Activated CD4-positive, alpha-beta memory T cell treated with anti-CD3 and anti-CD28 coated beads for 36 hours (primary cell): ENCODE measurements at regions not wholly inside any gene's neighbourhood (a gene's known extent, or its start where the extent isn't known, plus 50 kb on each side); places are given as distances from the start of the nearest gene placed in this dataset.

Source experiments
- CTCF ChIA-PET: fragments of 350-600 bp; sonication (Branson Sonifier 250); formaldehyde crosslinking; loops from one replicate; lab custom pipeline; 2021; ENCODE audit warnings: antibody characterized with exemption, inconsistent platforms; lab: Charles Lee
- POLR2A ChIA-PET: fragments of 350-600 bp; sonication (Branson Sonifier 250); formaldehyde crosslinking; loops from one replicate; lab custom pipeline; 2021; ENCODE audit warnings: antibody characterized with exemption; lab: Charles Lee
- DNase-seq: peaks from one replicate; pipeline ENCODE4 v3.0.0-alpha.2; 2020
- H3K27ac Mint-ChIP-seq: one replicate; pipeline ENCODE4 v1.8.0; 2021; ENCODE audit warnings: mixed read lengths
- H3K27me3 Mint-ChIP-seq: one replicate; pipeline ENCODE4 v1.8.0; 2021; ENCODE audit warnings: mixed read lengths
- H3K36me3 Mint-ChIP-seq: one replicate; pipeline ENCODE4 v1.8.0; 2021; ENCODE audit warnings: mixed read lengths
- H3K4me1 Mint-ChIP-seq: one replicate; pipeline ENCODE4 v1.8.0; 2021; ENCODE audit warnings: low read depth, mixed read lengths
- H3K4me3 Mint-ChIP-seq: one replicate; pipeline ENCODE4 v1.8.0; 2021; ENCODE audit warnings: mild to moderate bottlenecking, mixed read lengths
- H3K9me3 Mint-ChIP-seq: one replicate; pipeline ENCODE4 v1.8.0; 2021; ENCODE audit warnings: mixed read lengths
- intact Hi-C: fragments of 100-400 bp; cut with micrococcal nuclease; formaldehyde crosslinking; loops from one replicate; pipeline ENCODE4 v1.15.1; 2023

GRCh38 chr4:3851881-3852280 is 85.7 kb downstream of the ADRA2C start:
- H3K27ac Mint-ChIP-seq: no peak overlapping the region
- H3K27me3 Mint-ChIP-seq: peaks cover 3% of the 10 kb centered on the region
- H3K36me3 Mint-ChIP-seq: no peaks in the 10 kb centered on the region
- intact Hi-C loops: no loop called here
- DNase-seq: no peak
- peaks cover 12% of the 10 kb centered on the region for H3K9me3 Mint-ChIP-seq
- H3K4me3 Mint-ChIP-seq: no peak overlapping the region
- H3K4me1 Mint-ChIP-seq: no peaks in the 10 kb centered on the region
- ChIA-PET POLR2A (no interaction called here), CTCF (no interaction called here)

- peaks cover 3% of the 10 kb centered on the region for H3K27me3 Mint-ChIP-seq
- intact Hi-C loops: no loop called here
- H3K9me3 Mint-ChIP-seq: peaks cover 12% of the 10 kb centered on the region
- ChIA-PET CTCF (no interaction called here), POLR2A (no interaction called here)
- H3K4me3 Mint-ChIP-seq: no peak overlapping the region
- no peaks in the 10 kb centered on the region for H3K4me1 Mint-ChIP-seq
- no peak overlapping the region for H3K27ac Mint-ChIP-seq
- no peaks in the 10 kb centered on the region for H3K36me3 Mint-ChIP-seq
- DNase-seq: no peak
These were observed 86.1 kb downstream of the ADRA2C start for GRCh38 chr4:3852309-3852708.

- Mint-ChIP-seq H3K27ac (no peak overlapping the region), H3K4me3 (no peak overlapping the region), H3K36me3 (no peaks in the 10 kb centered on the region), H3K4me1 (no peaks in the 10 kb centered on the region), H3K9me3 (peaks cover 12% of the 10 kb centered on the region), H3K27me3 (peaks cover 3% of the 10 kb centered on the region)
- DNase-seq: no peak
- ChIA-PET POLR2A (no interaction called here), CTCF (no interaction called here)
- intact Hi-C loops: no loop called here
These were observed 86.5 kb downstream of the ADRA2C start for GRCh38 chr4:3852711-3853110.

- CTCF ChIA-PET: no interaction called here
- Mint-ChIP-seq H3K4me3 (no peak overlapping the region), H3K36me3 (no peaks in the 10 kb centered on the region), H3K27me3 (peaks cover 3% of the 10 kb centered on the region), H3K9me3 (peaks cover 12% of the 10 kb centered on the region), H3K27ac (no peak overlapping the region), H3K4me1 (no peaks in the 10 kb centered on the region)
- POLR2A ChIA-PET: no interaction called here
- DNase-seq: no peak
- intact Hi-C loops: no loop called here
These were observed 87.3 kb downstream of the ADRA2C start for GRCh38 chr4:3853388-3854035.

GRCh38 chr4:3854661-3855060 is 88.5 kb downstream of the ADRA2C start:
- intact Hi-C loops: no loop called here
- no peak overlapping the region for H3K4me3 Mint-ChIP-seq
- no peak overlapping the region for H3K27ac Mint-ChIP-seq
- H3K36me3 Mint-ChIP-seq: no peaks in the 10 kb centered on the region
- H3K27me3 Mint-ChIP-seq: peaks cover 3% of the 10 kb centered on the region
- peaks cover 10% of the 10 kb centered on the region for H3K9me3 Mint-ChIP-seq
- DNase-seq: no peak
- ChIA-PET POLR2A (no interaction called here), CTCF (no interaction called here)
- H3K4me1 Mint-ChIP-seq: no peaks in the 10 kb centered on the region

GRCh38 chr4:3855646-3856045 is 89.5 kb downstream of the ADRA2C start:
- H3K27ac Mint-ChIP-seq: no peak overlapping the region
- no peak for DNase-seq
- ChIA-PET POLR2A (no interaction called here), CTCF (no interaction called here)
- no peaks in the 10 kb centered on the region for H3K4me1 Mint-ChIP-seq
- intact Hi-C loops: no loop called here
- H3K9me3 Mint-ChIP-seq: peaks cover under 1% of the 10 kb centered on the region
- peaks cover 3% of the 10 kb centered on the region for H3K27me3 Mint-ChIP-seq
- H3K4me3 Mint-ChIP-seq: no peak overlapping the region
- no peaks in the 10 kb centered on the region for H3K36me3 Mint-ChIP-seq

- CTCF ChIA-PET: no interaction called here
- no peaks in the 10 kb centered on the region for H3K9me3 Mint-ChIP-seq
- POLR2A ChIA-PET: no interaction called here
- no peak overlapping the region for H3K27ac Mint-ChIP-seq
- no peak for DNase-seq
- no peaks in the 10 kb centered on the region for H3K36me3 Mint-ChIP-seq
- intact Hi-C loops: no loop called here
- H3K27me3 Mint-ChIP-seq: peaks cover 3% of the 10 kb centered on the region
- H3K4me3 Mint-ChIP-seq: no peak overlapping the region
- no peaks in the 10 kb centered on the region for H3K4me1 Mint-ChIP-seq
These were observed 90.5 kb downstream of the ADRA2C start for GRCh38 chr4:3856604-3857204.

GRCh38 chr4:3857269-3857926 is 91.2 kb downstream of the ADRA2C start:
- intact Hi-C loops: no loop called here
- Mint-ChIP-seq H3K36me3 (no peaks in the 10 kb centered on the region), H3K4me1 (no peaks in the 10 kb centered on the region), H3K27me3 (peaks cover 3% of the 10 kb centered on the region), H3K27ac (no peak overlapping the region), H3K4me3 (no peak overlapping the region), H3K9me3 (no peaks in the 10 kb centered on the region)
- ChIA-PET CTCF (no interaction called here), POLR2A (no interaction called here)
- no peak for DNase-seq

- intact Hi-C loops: no loop called here
- H3K4me3 Mint-ChIP-seq: no peak overlapping the region
- POLR2A ChIA-PET: no interaction called here
- H3K4me1 Mint-ChIP-seq: no peaks in the 10 kb centered on the region
- no peak overlapping the region for H3K27ac Mint-ChIP-seq
- no peaks in the 10 kb centered on the region for H3K36me3 Mint-ChIP-seq
- peaks cover 5% of the 10 kb centered on the region for H3K27me3 Mint-ChIP-seq
- CTCF ChIA-PET: no interaction called here
- DNase-seq: no peak
- H3K9me3 Mint-ChIP-seq: no peaks in the 10 kb centered on the region
These were observed 92.0 kb downstream of the ADRA2C start for GRCh38 chr4:3858046-3858730.

- H3K4me1 Mint-ChIP-seq: no peaks in the 10 kb centered on the region
- CTCF ChIA-PET: no interaction called here
- H3K27ac Mint-ChIP-seq: no peak overlapping the region
- H3K27me3 Mint-ChIP-seq: peaks cover 9% of the 10 kb centered on the region
- intact Hi-C loops: no loop called here
- H3K36me3 Mint-ChIP-seq: no peaks in the 10 kb centered on the region
- no peak overlapping the region for H3K4me3 Mint-ChIP-seq
- no peak for DNase-seq
- no peaks in the 10 kb centered on the region for H3K9me3 Mint-ChIP-seq
- POLR2A ChIA-PET: no interaction called here
These were observed 92.7 kb downstream of the ADRA2C start for GRCh38 chr4:3858765-3859388.

GRCh38 chr4:3859571-3859970 is 93.4 kb downstream of the ADRA2C start:
- Mint-ChIP-seq H3K36me3 (no peaks in the 10 kb centered on the region), H3K27ac (no peak overlapping the region), H3K4me3 (no peak overlapping the region), H3K27me3 (peaks cover 7% of the 10 kb centered on the region), H3K9me3 (no peaks in the 10 kb centered on the region), H3K4me1 (no peaks in the 10 kb centered on the region)
- intact Hi-C loops: no loop called here
- ChIA-PET POLR2A (no interaction called here), CTCF (no interaction called here)
- no peak for DNase-seq
